WTC11 (cell line): ENCODE measurements at regions not wholly inside any gene's neighbourhood (a gene's known extent, or its start where the extent isn't known, plus 50 kb on each side); places are given as distances from the start of the nearest gene placed in this dataset.

Source experiments
- ATAC-seq: fragments of 200-7000 bp; cut with Tn5 transposase; 2 replicates; pipeline ENCODE4 v1.10.0; 2021; ENCODE audit warnings: mild to moderate bottlenecking, moderate library complexity
- CTCF ChIA-PET: fragments of 300-600 bp; sonication (Branson Sonifier 250); formaldehyde crosslinking; loops from one replicate; lab custom pipeline; 2021; ENCODE audit warnings: antibody characterized with exemption; lab: Charles Lee
- POLR2A ChIA-PET: fragments of 350-600 bp; sonication (Branson Sonifier 250); formaldehyde crosslinking; loops from one replicate; lab custom pipeline; 2021; ENCODE audit warnings: antibody characterized with exemption; lab: Charles Lee
- DNase-seq: peaks from one replicate; pipeline ENCODE4 v3.0.0; 2021; ENCODE audit warnings: low spot score
- H3K27ac Mint-ChIP-seq: 2 replicates; pipeline ENCODE4 v1.8.0; 2021; ENCODE audit warnings: mixed read lengths
- H3K27me3 Mint-ChIP-seq: 2 replicates; pipeline ENCODE4 v1.8.0; 2021; ENCODE audit warnings: low read depth, mild to moderate bottlenecking, moderate library complexity, mixed read lengths
- H3K36me3 Mint-ChIP-seq: 2 replicates; pipeline ENCODE4 v1.8.0; 2021; ENCODE audit warnings: mixed read lengths
- H3K4me1 Mint-ChIP-seq: 2 replicates; pipeline ENCODE4 v1.8.0; 2022; ENCODE audit warnings: mixed read lengths
- H3K4me3 Mint-ChIP-seq: 2 replicates; pipeline ENCODE4 v1.8.0; 2021; ENCODE audit warnings: mild to moderate bottlenecking, moderate library complexity, mixed read lengths
- H3K9me3 Mint-ChIP-seq: 2 replicates; pipeline ENCODE4 v1.8.0; 2021; ENCODE audit warnings: mixed read lengths
- AR ChIP-seq: fragments of 250-450 bp; sonication (Bioruptor Pico); IDR thresholded peaks from 2 replicates; pipeline ENCODE4 v1.9.0; 2021; ENCODE audit warnings: mild to moderate bottlenecking
- ATF1 ChIP-seq: sonication (generic); formaldehyde crosslinking; IDR thresholded peaks from 2 replicates; pipeline ENCODE4 v1.8.1; 2023; ENCODE audit warnings: mild to moderate bottlenecking, moderate library complexity, missing genetic modification reagents
- ATF3 ChIP-seq: sonication (generic); formaldehyde crosslinking; conservative IDR thresholded peaks from 2 replicates; pipeline ENCODE4 v1.8.1; 2022; ENCODE audit warnings: mild to moderate bottlenecking, missing genetic modification reagents
- ETV6 ChIP-seq: sonication (generic); formaldehyde crosslinking; IDR thresholded peaks from 2 replicates; pipeline ENCODE4 v1.8.1; 2022; ENCODE audit warnings: mild to moderate bottlenecking, missing genetic modification reagents
- FOXJ3 ChIP-seq: sonication (generic); formaldehyde crosslinking; IDR thresholded peaks from 2 replicates; pipeline ENCODE4 v1.9.0; 2021; ENCODE audit warnings: missing genetic modification reagents, mild to moderate bottlenecking, borderline replicate concordance
- GABPB1 ChIP-seq: sonication (generic); formaldehyde crosslinking; IDR thresholded peaks from 2 replicates; pipeline ENCODE4 v1.8.1; 2023; ENCODE audit warnings: mild to moderate bottlenecking, missing genetic modification reagents
- HMGA2 ChIP-seq: fragments of 250-450 bp; sonication (Bioruptor Pico); IDR thresholded peaks from 2 replicates; pipeline ENCODE4 v1.4.0; 2021; ENCODE audit warnings: mild to moderate bottlenecking, moderate library complexity
- HMGXB4 ChIP-seq: sonication (generic); formaldehyde crosslinking; IDR thresholded peaks from 2 replicates; pipeline ENCODE4 v1.8.1; 2023; ENCODE audit warnings: mild to moderate bottlenecking, moderate library complexity, missing genetic modification reagents
- NFATC4 ChIP-seq: fragments of 250-450 bp; sonication (Bioruptor Pico); IDR thresholded peaks from 2 replicates; pipeline ENCODE4 v1.9.0; 2021; ENCODE audit warnings: mild to moderate bottlenecking
- NFYB ChIP-seq: sonication (generic); formaldehyde crosslinking; conservative IDR thresholded peaks from 2 replicates; pipeline ENCODE4 v1.8.0; 2022; ENCODE audit warnings: low read depth, missing genetic modification reagents
- NR2C2 ChIP-seq: sonication (generic); formaldehyde crosslinking; IDR thresholded peaks from 2 replicates; pipeline ENCODE4 v1.8.0; 2022; ENCODE audit warnings: mild to moderate bottlenecking, missing genetic modification reagents
- OVOL2 ChIP-seq: fragments of 250-450 bp; sonication (Bioruptor Pico); IDR thresholded peaks from 2 replicates; pipeline ENCODE4 v1.9.0; 2021; ENCODE audit warnings: mild to moderate bottlenecking, borderline replicate concordance
- PRDM15 ChIP-seq: sonication (generic); formaldehyde crosslinking; IDR thresholded peaks from 2 replicates; pipeline ENCODE4 v1.8.0; 2022; ENCODE audit warnings: missing genetic modification reagents
- RELA ChIP-seq: sonication (generic); formaldehyde crosslinking; IDR thresholded peaks from 2 replicates; pipeline ENCODE4 v1.8.1; 2022; ENCODE audit warnings: missing genetic modification reagents, mild to moderate bottlenecking, borderline replicate concordance
- SMAD3 ChIP-seq: sonication (generic); formaldehyde crosslinking; IDR thresholded peaks from 2 replicates; pipeline ENCODE4 v1.8.0; 2022; ENCODE audit warnings: missing genetic modification reagents, mild to moderate bottlenecking, borderline replicate concordance
- SMAD4 ChIP-seq: sonication (generic); formaldehyde crosslinking; IDR thresholded peaks from 2 replicates; pipeline ENCODE4 v1.8.0; 2022; ENCODE audit warnings: mild to moderate bottlenecking, missing genetic modification reagents
- SOX15 ChIP-seq: fragments of 250-450 bp; sonication (Bioruptor Pico); IDR thresholded peaks from 2 replicates; pipeline ENCODE4 v1.9.0; 2021; ENCODE audit warnings: mild to moderate bottlenecking
- USF1 ChIP-seq: sonication (generic); formaldehyde crosslinking; IDR thresholded peaks from 2 replicates; pipeline ENCODE4 v1.8.0; 2022; ENCODE audit warnings: mild to moderate bottlenecking, missing genetic modification reagents
- ZBTB21 ChIP-seq: sonication (generic); formaldehyde crosslinking; IDR thresholded peaks from 2 replicates; pipeline ENCODE4 v1.8.1; 2023; ENCODE audit warnings: mild to moderate bottlenecking, missing genetic modification reagents, borderline replicate concordance
- ZBTB43 ChIP-seq: sonication (generic); formaldehyde crosslinking; IDR thresholded peaks from 2 replicates; pipeline ENCODE4 v1.8.1; 2023; ENCODE audit warnings: mild to moderate bottlenecking, missing genetic modification reagents
- ZNF121 ChIP-seq: sonication (generic); formaldehyde crosslinking; IDR thresholded peaks from 2 replicates; pipeline ENCODE4 v1.8.0; 2023; ENCODE audit warnings: missing genetic modification reagents
- ZNF232 ChIP-seq: sonication (generic); formaldehyde crosslinking; IDR thresholded peaks from 2 replicates; pipeline ENCODE4 v1.8.0; 2022; ENCODE audit warnings: mild to moderate bottlenecking, missing genetic modification reagents
- ZNF423 ChIP-seq: fragments of 250-450 bp; sonication (Bioruptor Pico); IDR thresholded peaks from 2 replicates; pipeline ENCODE4 v2.1.2; 2022; ENCODE audit warnings: mild to moderate bottlenecking, moderate library complexity

GRCh38 chr5:28305891-28306290, 1267.5 kb upstream of the CDH9 start (continued):
- TF ChIP-seq ZBTB43 (no peak), GABPB1 (CRISPR knock-in tag) (no peak), PRDM15 (CRISPR knock-in tag) (no peak), USF1 (CRISPR knock-in tag) (no peak), NR2C2 (CRISPR knock-in tag) (no peak), ATF3 (CRISPR knock-in tag) (no peak), ZNF121 (CRISPR knock-in tag) (no peak)
- TF ChIP-seq, all 79 proteins: peak for 0

GRCh38 chr5:28301712-28302111, 1263.3 kb upstream of the CDH9 start:
- ChIA-PET CTCF (no interaction called here), POLR2A (no interaction called here)
- H3K9me3 Mint-ChIP-seq, result peaks cover 31% of the 10 kb centered on the region
- ATAC-seq (no peak), DNase-seq (no peak)
- H3K4me3 Mint-ChIP-seq, result no peak overlapping the region
- peaks cover 4% of the 10 kb centered on the region for H3K4me1 Mint-ChIP-seq
- H3K27me3 Mint-ChIP-seq, result no peaks in the 10 kb centered on the region
- H3K36me3 Mint-ChIP-seq, result 0 out of 2 replicates have a peak, but pooled peaks cover 4% of the 10 kb centered on the region
- TF ChIP-seq NFYB (CRISPR knock-in tag) (no peak), RELA (no peak), SOX15 (CRISPR knock-in tag) (no peak), OVOL2 (CRISPR knock-in tag) (no peak), ZNF232 (no peak), ZBTB21 (CRISPR knock-in tag) (no peak), NFATC4 (CRISPR knock-in tag) (no peak), ETV6 (no peak), HMGXB4 (CRISPR knock-in tag) (no peak), SMAD4 (CRISPR knock-in tag) (no peak), SMAD3 (CRISPR knock-in tag) (no peak), ATF1 (CRISPR knock-in tag) (no peak), ZNF423 (no peak), HMGA2 (CRISPR knock-in tag) (no peak), AR (CRISPR knock-in tag) (no peak), FOXJ3 (CRISPR knock-in tag) (no peak)
- no peak overlapping the region for H3K27ac Mint-ChIP-seq
